HG03439 (cell line): ENCODE measurements at regions not wholly inside any gene's neighbourhood (a gene's known extent, or its start where the extent isn't known, plus 50 kb on each side); places are given as distances from the start of the nearest gene placed in this dataset.
"Not testable (repeated sequence)": the region's sequence is repeated elsewhere in the genome, so short reads cannot be mapped to it uniquely, and the experiment has no call there.

Experiments used
- ATAC-seq: cut with Tn5 transposase; IDR thresholded peaks from one replicate; pipeline ENCODE4 v1.9.1; 2021; ENCODE audit warnings: mild to moderate bottlenecking, moderate library complexity; ENCODE audit not compliant: unreplicated experiment

DNA sequence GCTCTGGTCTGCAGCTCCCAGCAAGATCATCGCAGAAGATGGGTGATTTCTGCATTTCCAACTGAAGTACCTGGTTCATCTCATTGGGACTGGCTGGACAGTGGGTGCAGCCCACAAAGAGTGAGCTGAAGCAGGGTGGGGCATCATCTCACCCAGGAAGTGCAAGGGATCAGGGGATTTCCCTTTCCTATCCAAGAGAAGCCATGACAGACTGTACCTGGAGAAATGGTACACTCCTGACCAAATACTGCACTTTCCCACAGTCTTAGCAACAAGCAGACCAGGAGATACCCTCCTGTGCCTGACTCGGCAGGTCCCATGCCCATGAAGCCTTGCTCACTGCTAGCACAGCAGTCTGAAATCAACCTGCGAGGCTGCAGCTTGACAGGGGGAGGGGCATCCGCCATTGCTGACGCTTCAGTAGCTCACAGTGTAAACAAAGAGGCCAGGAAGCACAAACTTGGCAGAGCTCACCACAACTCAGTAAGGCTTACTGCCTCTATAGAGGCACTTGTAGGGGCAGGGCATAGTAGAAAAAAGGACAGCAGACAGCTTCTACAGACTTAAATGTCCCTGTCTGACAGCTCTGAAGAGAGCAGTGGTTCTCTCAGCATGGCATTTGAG is 60.5 kb downstream of the AREG start:
- ATAC-seq: not testable (repeated sequence)

- not testable (repeated sequence) for ATAC-seq
Observed at GRCh38 chr4:74509363-74509762, 64.4 kb downstream of the AREG start.

DNA sequence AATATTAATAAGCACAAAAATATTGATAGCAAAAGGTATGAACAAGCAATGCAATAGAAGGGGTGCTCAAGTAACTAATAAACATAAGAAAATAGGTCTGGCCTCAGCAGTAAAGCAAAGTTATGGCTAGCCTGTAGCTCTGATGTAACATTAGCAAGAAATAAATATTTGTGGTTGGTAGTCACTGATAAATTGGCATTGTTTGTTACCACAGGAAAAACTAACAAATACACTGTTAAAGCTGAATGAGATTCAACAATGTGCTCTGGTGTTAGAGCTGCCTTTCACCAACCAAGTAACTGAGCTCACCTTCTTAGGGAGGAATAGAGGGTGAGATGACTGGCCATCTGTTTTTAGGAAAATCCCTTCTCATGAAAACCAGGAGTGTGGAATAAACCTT is 71.4 kb downstream of the AREG start:
- ATAC-seq: no peak

- no peak for ATAC-seq
Observed at GRCh38 chr4:74517996-74518395, 73.1 kb downstream of the AREG start.

- no peak for ATAC-seq
Observed at GRCh38 chr4:74522251-74522991, 77.5 kb downstream of the AREG start.

DNA sequence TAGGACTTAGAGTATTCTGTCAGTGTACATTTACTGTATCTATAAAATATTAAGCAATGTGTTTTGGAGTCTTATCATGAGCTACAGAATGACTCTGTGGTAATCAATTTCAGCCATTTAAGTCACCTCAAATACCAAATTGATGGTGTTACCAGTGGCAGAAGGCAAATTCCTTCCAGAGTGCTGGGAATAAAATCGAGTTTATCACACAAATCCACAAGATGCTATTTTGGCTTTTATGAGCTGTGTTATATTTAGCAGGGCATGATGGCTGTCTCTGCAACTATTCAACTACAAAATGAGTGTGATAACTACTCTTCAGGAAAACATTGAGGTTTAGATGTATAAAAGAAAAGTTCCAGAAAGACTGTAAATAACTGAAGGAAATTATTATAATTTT is 78.2 kb downstream of the AREG start:
- no peak for ATAC-seq

- no peak for ATAC-seq
Observed at GRCh38 chr4:74524985-74525384, 80.0 kb downstream of the AREG start.

DNA sequence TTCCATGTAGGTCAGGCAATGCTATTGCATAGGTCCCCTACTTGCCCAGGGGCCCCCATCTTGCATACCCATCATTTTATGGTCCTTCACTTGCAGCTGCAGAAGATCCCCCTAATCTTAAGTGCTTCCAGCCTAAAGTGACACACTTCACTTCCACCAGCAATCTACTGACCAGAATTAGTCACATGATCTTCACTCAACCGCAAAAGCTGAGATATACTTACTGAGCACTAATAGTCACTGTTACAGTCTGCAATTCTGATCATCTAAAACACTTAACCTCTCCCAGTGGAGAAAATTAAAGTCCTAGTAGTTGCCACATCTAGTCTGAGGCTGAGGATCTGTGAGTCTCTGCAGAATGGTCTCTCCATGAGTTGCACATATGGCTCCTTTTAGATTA is 82.1 kb downstream of the AREG start:
- ATAC-seq: no peak

DNA sequence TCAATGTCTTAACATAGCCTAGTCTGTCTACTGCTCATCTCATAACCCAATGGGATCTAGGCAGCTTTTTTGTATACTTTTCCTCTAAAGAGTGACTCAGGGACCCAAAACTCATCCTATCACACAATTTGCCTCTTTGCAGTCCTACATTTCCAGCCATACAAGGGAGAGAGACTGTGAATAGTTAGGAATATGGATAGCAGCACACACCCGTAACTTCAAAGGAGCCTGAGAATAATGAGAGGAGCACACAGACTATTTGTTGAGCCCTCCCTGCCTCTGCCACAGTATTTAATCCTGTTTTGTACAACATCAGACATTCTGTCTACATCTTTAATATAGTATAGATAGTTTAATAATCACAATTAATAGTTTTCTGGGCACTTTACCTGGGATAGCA is 83.2 kb downstream of the AREG start:
- ATAC-seq: no peak

GRCh38 chr4:74529284-74530041 is 84.5 kb downstream of the AREG start:
- no peak for ATAC-seq

DNA sequence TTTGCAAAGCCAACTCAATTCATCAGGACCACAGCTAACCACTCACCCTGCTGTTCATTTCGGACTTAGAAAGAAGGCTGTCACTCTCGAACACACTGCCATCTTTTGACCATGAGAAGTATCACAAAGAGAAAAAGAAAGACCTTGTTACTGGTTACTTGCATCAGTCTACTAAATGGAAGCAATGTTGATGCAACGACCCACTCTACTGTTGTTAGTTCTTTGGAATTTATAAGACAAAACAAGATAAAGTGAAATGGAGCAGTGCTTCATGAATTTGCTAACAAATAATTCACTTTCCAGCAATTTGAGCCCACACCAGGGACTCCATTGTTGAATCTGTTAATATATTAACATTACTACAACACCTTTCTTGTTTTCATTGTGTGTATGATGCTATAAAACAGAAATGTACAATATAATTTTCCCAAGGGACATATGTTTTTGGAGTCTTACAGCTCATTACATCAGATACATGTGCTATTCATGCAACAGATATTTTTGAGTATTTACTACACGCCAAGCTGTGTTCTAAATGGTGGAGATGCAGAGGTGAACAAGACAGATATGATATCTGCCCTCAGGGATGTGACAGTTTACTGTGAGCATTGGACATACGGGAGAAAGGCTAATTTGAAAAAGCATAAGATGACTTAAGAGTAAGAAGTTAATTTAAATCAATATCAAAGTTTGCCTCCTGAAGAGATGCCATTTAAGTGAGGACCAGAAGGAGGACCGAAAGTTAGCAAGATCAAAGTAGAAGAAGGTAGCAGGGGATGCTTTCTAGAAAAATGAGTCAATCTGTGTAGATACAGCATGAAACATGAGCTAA is 87.2 kb downstream of the AREG start:
- ATAC-seq: no peak

GRCh38 chr4:74534121-74534520 is 89.2 kb downstream of the AREG start:
- no peak for ATAC-seq

GRCh38 chr4:74534936-74535335 is 90.0 kb downstream of the AREG start:
- no peak for ATAC-seq

DNA sequence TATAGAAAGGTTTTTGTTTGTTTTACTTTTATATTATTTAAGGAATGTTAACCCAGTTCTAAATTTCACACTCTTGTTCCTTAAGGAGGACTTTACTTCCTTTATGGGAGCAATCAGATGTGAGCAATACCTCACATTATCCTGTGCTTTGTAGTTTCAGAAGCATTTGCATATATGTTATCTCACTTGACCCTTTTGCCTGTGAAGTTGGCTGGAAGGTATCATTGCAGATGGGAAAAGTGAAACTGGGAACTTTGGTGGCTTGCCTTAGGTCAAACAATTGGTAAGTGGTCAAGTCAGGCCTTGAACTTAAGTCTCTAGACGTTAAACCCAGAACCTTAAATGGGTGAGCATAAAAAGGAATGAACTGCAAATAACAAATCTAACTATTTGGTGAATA is 90.6 kb downstream of the AREG start:
- no peak for ATAC-seq

- no peak for ATAC-seq
Observed at GRCh38 chr4:74536557-74536956, 91.6 kb downstream of the AREG start.

GRCh38 chr4:74537459-74537858 is 92.5 kb downstream of the AREG start:
- ATAC-seq: no peak

DNA sequence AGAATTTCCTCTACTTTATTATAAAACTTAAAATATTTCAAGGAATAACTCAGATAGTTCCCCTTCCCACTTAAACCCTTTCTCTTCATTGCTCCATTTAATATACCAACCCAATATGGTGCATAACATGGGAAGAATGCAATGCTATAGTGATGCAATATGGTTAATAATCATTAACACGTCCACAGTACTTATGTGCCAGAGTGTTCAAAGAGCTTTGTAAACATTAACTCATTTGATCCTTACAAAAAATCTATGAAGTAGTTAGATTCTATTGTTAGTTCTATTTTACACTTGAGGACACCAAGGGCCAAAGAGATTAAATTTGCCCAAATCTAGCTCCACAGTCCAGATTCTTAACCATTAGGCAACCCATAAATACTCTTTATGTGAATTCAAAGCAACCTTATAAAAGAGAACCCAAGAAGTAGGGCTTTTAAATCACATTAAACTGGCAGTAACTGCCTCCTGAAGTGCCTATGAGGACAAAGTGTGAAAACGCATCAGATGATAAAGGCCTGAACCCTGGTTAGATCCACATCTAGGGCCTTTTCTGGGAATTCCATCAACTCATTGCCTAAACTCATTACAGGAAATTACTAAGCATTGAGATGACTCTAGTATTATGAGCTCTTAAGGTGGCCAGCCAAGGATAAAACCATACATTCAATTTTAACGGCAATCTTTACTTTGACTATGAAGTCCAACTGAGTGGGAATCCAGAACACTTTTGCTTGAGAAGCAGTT is 94.3 kb downstream of the AREG start:
- ATAC-seq: no peak

DNA sequence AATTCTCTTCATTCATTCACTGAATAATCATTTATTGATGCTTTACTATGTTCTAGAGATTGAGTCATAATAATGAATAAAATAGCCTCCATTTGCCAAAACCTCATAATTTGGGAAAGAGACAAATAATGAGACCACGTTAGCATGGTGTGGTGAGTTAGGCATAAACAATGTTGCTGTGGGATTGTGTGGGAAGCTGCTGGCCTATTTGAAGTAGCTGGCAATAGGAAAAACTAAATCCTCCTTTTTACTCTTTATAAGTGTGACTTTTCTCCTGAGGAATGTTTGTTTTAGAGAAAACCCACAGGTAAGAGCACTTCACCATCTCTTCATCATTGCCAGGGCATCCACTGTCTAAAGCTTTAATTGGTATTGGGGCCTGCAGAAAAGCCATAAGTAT is 95.3 kb downstream of the AREG start:
- no peak for ATAC-seq

- no peak for ATAC-seq
Observed at GRCh38 chr4:74541667-74542066, 96.7 kb downstream of the AREG start.

DNA sequence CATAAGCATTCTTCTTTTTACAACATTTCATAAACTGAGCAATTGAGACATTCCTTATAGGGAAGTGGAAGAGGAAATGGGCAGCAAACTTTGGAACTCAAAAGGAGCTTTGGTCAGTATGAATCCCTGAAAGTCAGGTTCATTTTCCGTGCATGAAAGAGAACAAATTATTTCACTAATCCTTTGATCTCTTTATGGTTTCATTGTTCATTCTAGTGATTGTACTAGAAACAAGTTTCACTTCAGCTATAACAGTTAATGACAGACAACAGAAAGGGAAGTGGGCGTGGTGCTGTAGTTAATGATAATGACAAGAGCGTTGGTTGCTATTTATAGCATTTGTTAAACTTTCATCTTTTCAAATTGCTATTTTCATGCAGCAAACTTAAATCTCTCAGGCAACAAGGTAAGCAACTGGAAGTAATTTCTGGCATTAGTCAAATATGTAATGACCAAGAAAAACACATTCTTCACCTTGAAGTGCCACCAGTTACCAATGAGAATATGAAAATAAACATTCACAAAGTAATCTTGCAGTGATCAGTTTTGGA is 98.4 kb downstream of the AREG start:
- peak; percentile 86 for ATAC-seq
